Stimulated activated CD4-positive, alpha-beta T cell treated with anti-CD3 and anti-CD28 coated beads, Interleukin-12 subunit alpha, Interleukin-12 subunit beta, amount 100 ng/mL, for 4 hours (primary cell): ENCODE measurements at regions not wholly inside any gene's neighbourhood (a gene's known extent, or its start where the extent isn't known, plus 50 kb on each side); places are given as distances from the start of the nearest gene placed in this dataset.

ENCODE experiments used
- DNase-seq: peaks from one replicate; pipeline ENCODE4 v3.0.0-alpha.2; 2020

DNA sequence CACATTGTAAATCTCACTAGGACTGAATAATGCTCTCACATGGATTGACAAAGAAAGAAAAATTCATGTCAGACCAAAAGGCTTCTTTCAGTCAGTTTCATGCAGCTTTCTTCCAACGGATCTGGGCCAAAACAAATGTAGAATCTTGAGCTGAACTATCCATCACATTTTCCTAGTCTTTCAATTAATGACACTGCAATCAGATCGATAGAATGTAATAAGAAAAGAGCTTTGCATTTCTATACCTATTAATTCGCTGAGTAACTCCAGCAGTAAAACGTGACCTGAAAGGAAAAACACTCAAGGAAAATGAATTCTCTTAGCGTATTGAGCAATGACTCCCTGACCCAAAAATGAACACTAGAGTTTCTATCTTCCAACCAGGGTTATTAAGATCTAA, 194.8 kb upstream of the BLID start:
- no peak for DNase-seq

DNA sequence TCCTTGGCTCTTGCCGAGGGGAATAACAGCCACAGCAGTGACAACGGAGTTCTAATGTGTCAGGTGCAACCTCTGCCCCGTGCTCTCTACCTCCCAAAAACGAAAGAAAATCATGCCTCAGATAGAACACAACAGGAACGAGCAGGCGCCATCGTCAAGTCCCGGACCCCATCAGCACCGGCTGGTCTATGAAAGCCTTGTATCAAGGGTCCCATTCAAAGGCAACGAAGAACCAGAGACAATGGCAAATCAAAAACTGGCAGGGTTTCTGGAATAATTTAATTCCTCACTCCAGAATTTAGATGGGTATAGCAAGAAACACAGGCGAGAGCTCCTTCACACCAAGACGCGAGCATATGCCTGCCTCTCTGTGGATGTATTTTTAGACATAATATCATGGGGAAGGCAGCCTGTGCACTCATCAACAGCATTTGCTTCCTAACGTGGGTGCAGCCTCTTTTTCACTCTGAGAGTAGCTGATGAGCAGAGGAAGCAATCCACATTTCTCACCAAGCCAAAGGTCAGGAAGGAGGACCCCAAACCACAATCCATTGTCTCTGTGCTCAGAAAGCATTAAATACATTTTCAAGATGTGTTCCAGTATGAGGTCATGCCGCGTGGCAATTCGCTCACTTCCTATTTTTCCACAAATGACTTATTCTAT, 193.4 kb upstream of the BLID start:
- DNase-seq = no peak

DNA sequence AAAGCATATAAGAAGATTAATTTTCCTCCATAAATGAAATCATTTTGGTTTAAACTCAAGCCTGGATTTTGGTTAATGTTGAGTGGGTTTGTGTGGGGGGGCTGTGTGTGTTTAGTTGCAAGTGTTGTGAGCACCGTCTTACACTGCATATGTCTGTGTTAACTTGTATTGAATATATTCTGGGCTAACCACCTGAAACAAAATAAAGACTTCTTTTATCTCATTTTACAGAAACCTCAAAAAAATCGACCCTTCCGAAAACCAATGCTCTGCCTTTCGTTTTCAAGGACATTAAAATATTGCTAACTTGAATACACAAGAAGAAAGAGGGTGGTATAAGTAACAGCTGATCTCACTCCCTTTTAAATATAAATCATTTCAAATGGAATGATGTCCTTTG, 192.2 kb upstream of the BLID start:
- no peak for DNase-seq

DNA sequence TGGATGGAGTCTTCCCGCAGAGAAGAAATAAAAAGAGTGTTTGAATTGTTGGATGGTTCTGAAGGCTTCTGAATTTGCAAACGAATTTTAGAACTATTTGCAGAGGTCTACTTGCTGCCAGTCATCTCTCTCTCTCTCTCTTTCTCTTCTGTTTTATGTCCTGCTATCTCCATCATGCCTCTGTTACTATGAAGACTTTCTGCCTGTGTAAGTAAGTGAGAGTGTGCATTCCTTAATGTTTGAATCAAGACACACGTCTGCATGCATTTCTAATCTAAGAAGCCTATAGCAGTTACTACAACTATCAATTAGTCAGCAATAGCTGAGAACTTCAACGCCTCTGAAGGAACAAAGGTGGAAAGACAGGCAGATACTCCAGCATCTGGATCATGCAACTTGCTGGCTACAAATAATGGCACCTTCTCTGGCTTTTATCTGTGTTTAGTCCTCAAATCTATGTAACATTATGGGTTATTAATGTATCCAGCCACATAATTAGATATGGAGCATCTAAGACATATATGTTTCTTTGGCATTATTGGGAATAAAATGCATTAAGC, 191.5 kb upstream of the BLID start:
- DNase-seq = no peak

GRCh38 chr11:122306831-122307391, 190.9 kb upstream of the BLID start:
- no peak for DNase-seq

- DNase-seq = no peak
Observed at GRCh38 chr11:122305426-122306320, 189.7 kb upstream of the BLID start.

GRCh38 chr11:122304973-122305372, 189.0 kb upstream of the BLID start:
- DNase-seq = no peak

DNA sequence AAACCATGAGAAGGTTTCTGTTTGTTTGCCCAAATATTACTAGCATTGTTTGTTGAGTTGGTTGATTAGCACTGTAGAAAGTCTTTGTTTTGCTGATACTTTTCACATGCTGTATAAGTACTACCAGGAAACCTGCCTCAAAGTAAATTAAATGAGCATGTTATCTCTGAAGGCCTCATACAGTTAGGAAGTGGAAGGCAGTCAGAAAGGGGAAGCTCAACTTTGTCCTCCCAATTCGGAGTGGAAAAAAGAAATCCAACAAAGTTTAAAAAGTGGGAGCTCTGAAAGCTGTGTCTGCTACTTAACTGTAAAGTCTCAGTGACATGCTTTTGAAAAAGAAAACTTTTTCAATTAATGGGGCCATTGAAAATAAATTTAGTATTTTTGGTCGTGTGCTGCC, 188.3 kb upstream of the BLID start:
- DNase-seq = no peak

- DNase-seq = no peak
Observed at GRCh38 chr11:122294041-122294440, 178.0 kb upstream of the BLID start.

DNA sequence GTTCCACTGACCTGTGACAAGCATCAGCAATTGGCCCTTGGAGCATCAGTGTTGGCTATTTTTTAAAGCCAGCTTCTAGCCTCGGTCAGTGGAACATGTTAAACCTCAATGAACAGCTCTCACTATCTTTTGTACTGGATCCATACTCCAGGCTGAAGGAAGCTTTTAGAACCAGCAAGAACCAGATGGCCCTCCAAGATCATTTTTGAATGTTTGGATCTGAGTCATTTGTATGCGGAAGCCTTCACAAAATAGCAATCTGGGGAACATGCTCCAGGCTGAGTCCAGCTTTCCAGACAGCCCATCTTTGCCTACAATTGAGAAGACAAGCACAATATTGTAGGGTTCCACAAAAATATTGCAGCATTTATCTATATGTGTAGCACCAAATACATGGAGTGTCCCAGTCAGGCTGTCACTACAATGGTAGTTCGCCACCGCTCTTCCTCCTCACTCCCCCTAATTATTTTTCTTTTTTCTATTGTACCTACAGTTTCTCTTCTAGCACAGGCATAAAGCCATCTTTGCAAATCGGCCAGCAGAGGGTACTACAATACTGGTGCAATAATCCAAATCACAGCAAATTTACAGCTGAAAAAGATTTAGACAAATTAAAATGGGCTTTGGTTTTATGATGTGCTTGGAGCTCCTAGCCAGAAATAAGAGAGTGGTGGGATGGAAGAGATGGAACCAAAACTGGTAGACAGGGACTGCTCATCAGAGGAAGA, 177.4 kb upstream of the BLID start:
- DNase-seq = no peak

- DNase-seq = no peak
Observed at GRCh38 chr11:122287401-122287800, 171.4 kb upstream of the BLID start.

- DNase-seq = no peak
Observed at GRCh38 chr11:122285070-122285988, 169.3 kb upstream of the BLID start.

GRCh38 chr11:122280870-122281269, 164.9 kb upstream of the BLID start:
- DNase-seq = no peak

DNA sequence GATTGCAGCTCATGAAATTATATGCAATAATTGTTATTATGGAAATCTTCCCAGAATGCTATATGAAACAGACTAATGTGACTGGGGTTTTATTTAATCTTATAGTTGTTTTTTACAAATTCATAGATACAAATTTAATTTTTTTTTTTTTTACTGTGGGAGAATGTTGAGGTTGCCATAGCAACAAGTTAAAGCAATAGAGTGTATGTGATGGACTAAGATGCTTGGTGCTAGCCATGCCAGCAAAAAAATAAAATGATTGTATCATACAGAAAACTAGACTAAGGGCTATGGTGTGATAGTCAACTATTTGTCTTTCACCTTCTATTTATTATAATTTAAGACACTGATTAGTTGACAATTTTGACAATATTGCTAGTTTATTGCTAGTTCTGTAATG, 163.2 kb upstream of the BLID start:
- DNase-seq = no peak

DNA sequence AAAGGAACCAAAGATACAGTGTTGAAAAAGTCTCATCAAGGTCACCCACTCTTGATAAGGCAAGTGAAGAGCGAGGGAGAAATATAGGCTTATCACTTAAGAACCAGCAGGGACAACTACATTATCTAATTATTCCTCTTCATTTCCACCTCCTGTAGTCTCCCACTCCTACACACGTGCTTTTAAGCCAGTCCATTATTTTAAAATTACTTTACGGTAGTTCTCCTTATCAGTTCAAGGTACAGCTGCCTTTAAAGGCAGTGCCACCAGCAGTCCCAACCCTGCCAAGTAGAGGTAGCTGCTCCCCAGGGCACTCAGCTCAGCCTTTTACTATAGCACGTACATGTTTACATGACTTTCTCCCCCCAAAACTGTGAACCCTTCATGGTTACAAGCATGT, 161.5 kb upstream of the BLID start:
- DNase-seq = no peak

DNA sequence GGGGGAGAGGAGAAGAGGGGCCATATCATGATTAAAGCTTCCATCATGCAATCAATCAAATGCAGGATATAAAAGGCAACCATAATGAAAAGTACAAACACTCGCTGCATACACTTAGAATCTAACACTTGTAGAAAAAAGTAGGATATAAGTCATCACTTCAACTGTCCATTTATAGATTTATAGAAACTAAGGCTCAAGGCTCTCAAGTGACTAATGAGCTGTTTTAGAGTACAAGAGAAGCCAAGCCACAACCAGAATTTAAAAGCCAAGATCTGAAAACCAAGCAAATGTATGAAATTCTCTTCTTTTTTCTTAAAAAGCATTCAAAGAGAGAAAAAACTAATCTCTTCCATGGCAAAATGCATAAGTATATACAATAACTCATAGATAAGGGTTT, 160.2 kb upstream of the BLID start:
- DNase-seq = no peak

- no peak for DNase-seq
Observed at GRCh38 chr11:122275508-122275907, 159.5 kb upstream of the BLID start.

GRCh38 chr11:122273476-122274191, 157.6 kb upstream of the BLID start:
- DNase-seq = no peak

- no peak for DNase-seq
Observed at GRCh38 chr11:122271745-122272144, 155.7 kb upstream of the BLID start.

DNA sequence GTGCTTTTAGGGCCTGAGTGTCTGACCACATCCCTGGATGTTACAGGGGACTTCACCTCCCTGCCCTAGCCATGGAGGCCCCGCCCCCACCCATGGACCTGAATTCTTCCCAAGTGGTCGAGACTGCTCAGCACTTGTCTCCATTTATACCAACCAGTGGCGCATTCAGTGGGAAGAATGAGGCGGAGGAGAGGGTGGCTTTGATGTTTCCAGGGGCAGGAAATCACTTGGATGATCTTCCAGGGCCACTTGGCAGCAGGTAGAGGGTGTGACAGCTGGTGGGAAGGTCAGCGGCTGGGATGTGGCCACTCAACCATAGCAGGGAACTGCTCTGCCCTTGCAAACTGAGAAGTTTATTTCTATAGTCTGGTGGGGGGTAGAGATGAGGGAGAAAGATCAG, 155.1 kb upstream of the BLID start:
- no peak for DNase-seq

GRCh38 chr11:122270535-122270934, 154.5 kb upstream of the BLID start:
- no peak for DNase-seq
